SU-DHL-6 (cell line): ENCODE measurements at regions not wholly inside any gene's neighbourhood (a gene's known extent, or its start where the extent isn't known, plus 50 kb on each side); places are given as distances from the start of the nearest gene placed in this dataset.
"Not testable (repeated sequence)": the region's sequence is repeated elsewhere in the genome, so short reads cannot be mapped to it uniquely, and the experiment has no call there.

ENCODE experiments used
- H2AFZ ChIP-seq: fragments of 200-600 bp; sonication (generic); 2 replicates; pipeline ENCODE4 v1.6.1; 2014; ENCODE audit warnings: low read depth, mild to moderate bottlenecking, moderate library complexity, mixed read lengths, antibody characterized with exemption, low read length; ENCODE audit not compliant: severe bottlenecking
- H3F3A ChIP-seq: fragments of 200-600 bp; shearing (Covaris generic); 2 replicates; pipeline ENCODE4 v1.6.0; 2016; ENCODE audit warnings: antibody characterized with exemption, mild to moderate bottlenecking; ENCODE audit not compliant: insufficient read depth
- H3K27ac ChIP-seq: fragments of 200-600 bp; sonication (generic); 2 replicates; pipeline ENCODE4 v1.5.1; 2016; ENCODE audit warnings: low read depth, mild to moderate bottlenecking, low read length, moderate library complexity, mixed read lengths
- H3K27me3 ChIP-seq: fragments of 200-600 bp; sonication (generic), shearing (Covaris generic); 2 replicates; pipeline ENCODE4 v1.6.0; 2014; ENCODE audit warnings: mild to moderate bottlenecking, low read length
- H3K36me3 ChIP-seq: fragments of 200-600 bp; sonication (generic); 2 replicates; pipeline ENCODE4 v1.6.1; 2014; ENCODE audit warnings: mild to moderate bottlenecking, low read length, mixed read lengths
- H3K4me2 ChIP-seq: fragments of 300-600, 200-600 bp; shearing (Covaris generic), sonication (generic); 2 replicates; pipeline ENCODE4 v1.6.0; 2014; ENCODE audit warnings: low read length, low read depth, mild to moderate bottlenecking; ENCODE audit not compliant: poor library complexity, severe bottlenecking
- H3K4me3 ChIP-seq: fragments of 200-600 bp; sonication (generic); 2 replicates; pipeline ENCODE4 v1.5.1; 2014; ENCODE audit warnings: antibody characterized with exemption, low read length, mild to moderate bottlenecking, mixed read lengths; ENCODE audit not compliant: insufficient read depth, poor library complexity, severe bottlenecking
- H3K79me2 ChIP-seq: fragments of 200-600 bp; sonication (generic); 2 replicates; pipeline ENCODE4 v1.6.1; 2014; ENCODE audit warnings: mild to moderate bottlenecking, low read length, moderate library complexity; ENCODE audit not compliant: insufficient read depth
- H3K9ac ChIP-seq: fragments of 200-600 bp; sonication (generic); 2 replicates; pipeline ENCODE4 v1.7.0; 2014; ENCODE audit warnings: mild to moderate bottlenecking, low read length
- H3K9me2 ChIP-seq: fragments of 200-600 bp; sonication (generic); replicated peaks from 2 replicates; pipeline ENCODE4 v1.6.1; 2014; ENCODE audit warnings: low read length; ENCODE audit not compliant: insufficient read depth
- H3K9me3 ChIP-seq: fragments of 200-600 bp; sonication (generic); 2 replicates; pipeline ENCODE4 v1.6.1; 2014; ENCODE audit warnings: low read length, mixed read lengths; ENCODE audit not compliant: insufficient read depth
- H4K20me1 ChIP-seq: fragments of 200-600 bp; sonication (generic); 2 replicates; pipeline ENCODE4 v1.6.1; 2014; ENCODE audit warnings: low read depth, mild to moderate bottlenecking, antibody characterized with exemption, low read length, moderate library complexity, mixed read lengths
- EZH2phosphoT487 ChIP-seq: fragments of 200-600 bp; sonication (generic), shearing (Covaris generic); conservative IDR thresholded peaks from 2 replicates; pipeline ENCODE4 v1.6.1; 2018; ENCODE audit warnings: mild to moderate bottlenecking, antibody characterized with exemption, low read length, moderate library complexity, mixed read lengths
- TF ChIP-seq, protein P1 (sequence below): fragments of 200-600 bp; sonication (generic); IDR thresholded peaks from one replicate; pipeline ENCODE4 v1.5.1; 2017; ENCODE audit warnings: antibody characterized with exemption, mild to moderate bottlenecking, low read length, moderate library complexity; ENCODE audit not compliant: insufficient read depth, poor library complexity, severe bottlenecking

DNA sequence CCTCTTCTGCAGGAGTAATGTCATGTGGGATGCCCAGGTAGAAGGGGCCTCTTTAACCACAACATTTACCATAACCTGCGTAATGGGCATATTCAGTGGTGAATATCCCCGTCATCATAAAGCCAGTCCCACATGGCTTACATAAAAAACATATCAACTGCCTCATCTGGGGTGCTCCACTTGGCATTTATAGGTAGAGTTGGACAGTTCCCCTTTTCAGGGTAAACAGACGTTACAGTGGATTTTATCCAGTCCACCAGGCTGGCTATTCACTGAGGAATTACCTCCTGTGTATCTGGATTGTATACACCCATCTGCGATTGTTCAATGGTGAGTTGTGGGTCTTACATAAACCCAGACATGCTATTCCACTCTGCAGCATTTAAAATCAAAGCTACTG is 70.7 kb upstream of the ANKRD17 start:
- Histone ChIP-seq H3K9me3 (no peaks in the 10 kb centered on the region), H3K36me3 (no peaks in the 10 kb centered on the region), H2AFZ (no peak overlapping the region), H3F3A (no peaks in the 10 kb centered on the region), H3K4me2 (no peak overlapping the region), H3K27me3 (no peaks in the 10 kb centered on the region), H3K27ac (no peak overlapping the region), H3K9ac (no peak overlapping the region), H3K9me2 (no peaks in the 10 kb centered on the region), H4K20me1 (no peaks in the 10 kb centered on the region), H3K4me3 (no peak overlapping the region), H3K79me2 (no peaks in the 10 kb centered on the region)
- no peak for TF ChIP-seq EZH2phosphoT487
- TF ChIP-seq, protein P1, sequence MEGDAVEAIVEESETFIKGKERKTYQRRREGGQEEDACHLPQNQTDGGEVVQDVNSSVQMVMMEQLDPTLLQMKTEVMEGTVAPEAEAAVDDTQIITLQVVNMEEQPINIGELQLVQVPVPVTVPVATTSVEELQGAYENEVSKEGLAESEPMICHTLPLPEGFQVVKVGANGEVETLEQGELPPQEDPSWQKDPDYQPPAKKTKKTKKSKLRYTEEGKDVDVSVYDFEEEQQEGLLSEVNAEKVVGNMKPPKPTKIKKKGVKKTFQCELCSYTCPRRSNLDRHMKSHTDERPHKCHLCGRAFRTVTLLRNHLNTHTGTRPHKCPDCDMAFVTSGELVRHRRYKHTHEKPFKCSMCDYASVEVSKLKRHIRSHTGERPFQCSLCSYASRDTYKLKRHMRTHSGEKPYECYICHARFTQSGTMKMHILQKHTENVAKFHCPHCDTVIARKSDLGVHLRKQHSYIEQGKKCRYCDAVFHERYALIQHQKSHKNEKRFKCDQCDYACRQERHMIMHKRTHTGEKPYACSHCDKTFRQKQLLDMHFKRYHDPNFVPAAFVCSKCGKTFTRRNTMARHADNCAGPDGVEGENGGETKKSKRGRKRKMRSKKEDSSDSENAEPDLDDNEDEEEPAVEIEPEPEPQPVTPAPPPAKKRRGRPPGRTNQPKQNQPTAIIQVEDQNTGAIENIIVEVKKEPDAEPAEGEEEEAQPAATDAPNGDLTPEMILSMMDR, result no peak

DNA sequence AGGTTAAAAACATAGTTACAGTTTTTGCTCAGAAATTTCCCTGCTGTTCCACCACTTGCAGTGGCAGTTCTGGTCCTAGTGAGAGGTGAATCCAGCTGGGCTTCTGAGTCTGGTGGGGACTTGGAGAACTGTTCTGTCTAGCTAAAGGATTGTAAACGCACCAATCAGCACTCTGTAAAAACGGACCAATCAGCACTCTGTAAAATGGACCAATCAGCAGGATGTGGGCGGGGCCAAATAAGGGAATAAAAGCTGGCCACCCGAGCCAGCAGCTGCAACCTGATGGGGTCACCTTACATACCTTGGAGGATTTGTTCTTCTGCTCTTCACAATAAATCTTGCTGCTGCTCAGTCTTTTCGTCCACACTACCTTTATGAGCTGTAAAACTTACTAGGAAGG is 67.2 kb upstream of the ANKRD17 start:
- not testable (repeated sequence) for H3K4me3 ChIP-seq, H3K4me2 ChIP-seq, H3K9me2 ChIP-seq, H3K36me3 ChIP-seq, H2AFZ ChIP-seq, H3K79me2 ChIP-seq, H3F3A ChIP-seq, H3K9ac ChIP-seq, H3K27me3 ChIP-seq, H3K27ac ChIP-seq, H4K20me1 ChIP-seq, H3K9me3 ChIP-seq

GRCh38 chr4:73317092-73317491 is 58.5 kb upstream of the ANKRD17 start:
- no peaks in the 10 kb centered on the region for H3F3A ChIP-seq
- H3K9me2 ChIP-seq, result no peaks in the 10 kb centered on the region
- no peaks in the 10 kb centered on the region for H3K79me2 ChIP-seq
- no peaks in the 10 kb centered on the region for H4K20me1 ChIP-seq
- H3K9ac ChIP-seq, result no peak overlapping the region
- TF ChIP-seq, protein P1, result no peak
- TF ChIP-seq EZH2phosphoT487, result no peak
- H3K27me3 ChIP-seq, result no peaks in the 10 kb centered on the region
- H3K4me3 ChIP-seq, result no peak overlapping the region
- H2AFZ ChIP-seq, result no peak overlapping the region
- H3K36me3 ChIP-seq, result no peaks in the 10 kb centered on the region
- H3K27ac ChIP-seq, result no peak overlapping the region
- no peak overlapping the region for H3K4me2 ChIP-seq
- no peaks in the 10 kb centered on the region for H3K9me3 ChIP-seq

- no peak overlapping the region for H3K9ac ChIP-seq
- no peaks in the 10 kb centered on the region for H3K36me3 ChIP-seq
- no peak overlapping the region for H3K27ac ChIP-seq
- no peaks in the 10 kb centered on the region for H3K27me3 ChIP-seq
- H3F3A ChIP-seq, result no peaks in the 10 kb centered on the region
- no peaks in the 10 kb centered on the region for H4K20me1 ChIP-seq
- no peaks in the 10 kb centered on the region for H3K79me2 ChIP-seq
- H3K9me3 ChIP-seq, result no peaks in the 10 kb centered on the region
- TF ChIP-seq EZH2phosphoT487, result no peak
- TF ChIP-seq, protein P1, result no peak
- no peaks in the 10 kb centered on the region for H3K9me2 ChIP-seq
- no peak overlapping the region for H3K4me3 ChIP-seq
- no peak overlapping the region for H3K4me2 ChIP-seq
- H2AFZ ChIP-seq, result no peak overlapping the region
These were observed 56.5 kb upstream of the ANKRD17 start for GRCh38 chr4:73315091-73315490.
